ENCODE measurements at regions not wholly inside any gene's neighbourhood (a gene's known extent, or its start where the extent isn't known, plus 50 kb on each side); places are given as distances from the start of the nearest gene placed in this dataset.

DNA sequence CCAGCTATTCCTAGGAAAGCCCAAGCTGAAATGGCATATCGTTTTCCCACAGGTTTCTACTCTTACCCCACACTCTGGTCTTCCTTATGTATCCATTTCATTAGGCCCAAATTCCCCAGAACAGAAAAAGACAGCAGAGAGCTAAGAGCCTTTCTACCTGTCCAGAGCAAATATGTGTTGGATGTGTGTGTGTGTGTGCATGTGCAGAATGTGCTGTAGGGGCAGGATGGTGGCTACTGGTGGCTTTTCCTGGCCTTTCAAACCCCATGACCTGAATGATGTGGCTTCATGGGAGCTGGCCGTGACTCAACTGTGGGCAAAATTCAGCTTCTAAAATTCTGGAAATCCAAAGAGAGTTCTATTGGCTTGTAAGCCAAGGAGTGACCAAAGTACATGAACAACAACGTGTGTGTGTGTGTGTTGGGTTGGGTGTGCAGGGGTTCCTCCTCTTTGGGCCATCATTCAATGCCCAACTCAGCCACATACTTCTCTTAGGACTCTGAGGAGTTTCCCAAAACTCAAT lies 421.4 kb upstream of the CADM1 start:
- no peak overlapping the region for H3K27ac ChIP-seq
- TF ChIP-seq CTCF (IDR thresholded peaks at IDR 0.05), result no peak
- TF ChIP-seq ZFX (IDR thresholded peaks at IDR 0.05; ENCODE audit: borderline replicate concordance), result no peak

DNA sequence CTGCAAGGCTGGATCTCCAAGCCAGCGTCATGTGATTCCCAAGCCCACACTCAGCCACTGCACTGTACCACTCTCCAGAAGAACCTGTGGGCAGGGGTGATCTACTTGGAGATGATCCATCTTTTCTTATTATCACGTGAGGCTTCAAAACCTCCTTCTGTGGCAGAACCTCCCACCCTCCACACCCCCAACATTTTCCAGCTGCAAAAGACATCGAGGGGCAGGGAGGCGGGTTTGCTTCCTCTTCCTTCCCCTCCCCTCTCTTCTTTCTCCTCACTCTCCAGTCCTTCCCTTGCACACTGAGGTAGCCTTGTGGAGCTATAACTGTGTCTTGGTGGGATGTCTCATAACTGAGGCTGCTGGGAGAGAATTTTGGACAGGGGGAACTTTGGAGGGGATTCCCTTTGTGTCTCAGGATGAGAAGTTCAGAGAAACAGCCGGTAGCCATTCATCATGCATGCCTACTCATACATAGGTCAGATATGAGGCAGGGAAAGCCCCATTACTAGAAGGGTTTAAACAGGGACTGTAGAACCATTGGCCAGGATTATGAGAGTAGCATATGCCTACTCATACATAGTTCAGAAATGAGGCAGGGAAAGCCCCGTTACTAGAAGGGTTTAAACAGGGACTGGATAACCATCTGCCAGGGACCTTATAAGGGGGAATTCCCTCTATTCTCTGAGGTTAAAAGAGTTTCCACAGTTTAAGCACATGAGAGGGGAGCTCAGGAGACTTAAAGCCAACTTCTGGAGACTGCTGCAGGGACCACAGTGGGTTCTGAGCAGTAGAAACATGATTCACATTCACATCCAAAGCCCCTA lies 420.7 kb upstream of the CADM1 start:
- TF ChIP-seq CTCF (IDR thresholded peaks at IDR 0.05) (no peak), ZFX (IDR thresholded peaks at IDR 0.05; ENCODE audit: borderline replicate concordance) (no peak)

DNA sequence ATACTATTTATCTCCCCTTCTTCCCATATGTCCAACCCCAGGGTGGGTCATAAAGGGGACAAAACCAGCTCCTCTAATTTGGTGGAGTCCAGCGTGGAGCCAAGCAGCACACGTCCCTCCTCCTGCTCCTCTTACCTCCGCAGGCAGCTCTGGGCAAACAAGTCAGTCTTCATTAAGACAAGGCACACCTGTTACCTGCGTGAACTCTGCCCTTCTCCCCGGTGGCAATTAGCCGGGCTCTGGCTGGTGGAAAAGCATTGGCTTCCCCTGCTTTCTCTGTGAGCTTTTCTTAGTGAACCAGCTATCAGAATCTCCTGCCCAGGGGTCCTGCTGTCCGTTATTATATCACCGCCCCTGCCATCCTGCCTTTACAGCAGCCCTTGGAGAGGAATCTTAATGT lies 418.7 kb upstream of the CADM1 start:
- TF ChIP-seq CTCF (IDR thresholded peaks at IDR 0.05) (no peak), ZFX (IDR thresholded peaks at IDR 0.05; ENCODE audit: borderline replicate concordance) (no peak)
- no peak overlapping the region for H3K27ac ChIP-seq

More for the DNA sequence above, 420.7 kb upstream of the CADM1 start:
- H3K27ac ChIP-seq, result no peak overlapping the region

DNA sequence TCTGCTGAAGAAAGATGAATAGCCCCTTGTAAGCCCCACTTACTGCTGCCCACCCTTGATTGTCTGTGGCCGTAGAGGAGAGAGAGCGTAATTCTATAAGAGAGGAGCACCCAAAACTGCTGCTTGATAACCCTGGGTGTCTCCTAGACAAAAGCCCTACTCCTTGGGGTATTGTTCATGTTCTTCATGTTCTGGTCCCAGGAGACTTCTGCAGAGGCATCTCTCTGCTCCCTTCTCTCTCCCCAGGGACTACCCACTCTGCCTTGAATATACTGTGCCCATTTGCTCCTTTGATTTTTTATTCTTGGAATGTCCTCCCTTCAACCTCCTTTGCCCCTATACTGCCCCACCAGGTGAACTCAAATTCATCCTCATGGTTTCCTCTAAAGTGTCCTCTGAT lies 417.8 kb upstream of the CADM1 start:
- no peak overlapping the region for H3K27ac ChIP-seq
- TF ChIP-seq ZFX (IDR thresholded peaks at IDR 0.05; ENCODE audit: borderline replicate concordance) (no peak), CTCF (IDR thresholded peaks at IDR 0.05) (no peak)

- H3K27ac ChIP-seq, result no peak overlapping the region
- TF ChIP-seq CTCF (IDR thresholded peaks at IDR 0.05), result no peak
- TF ChIP-seq ZFX (IDR thresholded peaks at IDR 0.05; ENCODE audit: borderline replicate concordance), result no peak
Observed at GRCh38 chr11:115921540-115921939, 417.3 kb upstream of the CADM1 start.

GRCh38 chr11:115920841-115921480 lies 416.7 kb upstream of the CADM1 start:
- H3K27ac ChIP-seq, result no peak overlapping the region
- TF ChIP-seq ZFX (IDR thresholded peaks at IDR 0.05; ENCODE audit: borderline replicate concordance) (no peak), CTCF (IDR thresholded peaks at IDR 0.05) (no peak)

- TF ChIP-seq ZFX (IDR thresholded peaks at IDR 0.05; ENCODE audit: borderline replicate concordance) (no peak), CTCF (IDR thresholded peaks at IDR 0.05) (no peak)
- no peak overlapping the region for H3K27ac ChIP-seq
Observed at GRCh38 chr11:115920092-115920461, 415.9 kb upstream of the CADM1 start.

All from 22Rv1 (cell line).